ENCODE measurements at regions not wholly inside any gene's neighbourhood (a gene's known extent, or its start where the extent isn't known, plus 50 kb on each side); places are given as distances from the start of the nearest gene placed in this dataset.

- Histone ChIP-seq H3K27ac (no peak overlapping the region), H3K36me3 (ENCODE audit: low read depth) (no peaks in the 10 kb centered on the region), H3K9me3 (ENCODE audit: insufficient read depth, low read depth) (no peaks in the 10 kb centered on the region), H3K79me2 (ENCODE audit: low read depth) (peaks cover 77% of the 10 kb centered on the region), H3K4me3 (no peak overlapping the region), H3K27me3 (ENCODE audit: insufficient read depth, low read depth) (no peaks in the 10 kb centered on the region), H3K4me1 (replicated peaks; ENCODE audit: insufficient read depth) (no peaks in the 10 kb centered on the region), H4K20me1 (ENCODE audit: insufficient read depth) (peaks cover 24% of the 10 kb centered on the region), H3F3A (ENCODE audit: insufficient read depth, low read depth) (peaks cover 10% of the 10 kb centered on the region; the same call in 1 of the 2 replicates), H2AFZ (no peak overlapping the region), H3K4me2 (no peak overlapping the region), H3K9me2 (ENCODE audit: insufficient read depth) (no peaks in the 10 kb centered on the region)
- intact Hi-C loops (cut with micrococcal nuclease; ENCODE audit: unreplicated experiment): no loop called here
- CTCF ChIA-PET: no interaction called here
- no peak for DNase-seq
- no TSS peak for BruUV-seq (replicated peaks)
- POLR2A ChIA-PET (ENCODE audit: unreplicated experiment): no interaction called here
- TF ChIP-seq EZH2 (IDR thresholded peaks at IDR 0.05; ENCODE audit: low read depth) (no peak), CTCF (conservative IDR thresholded peaks at IDR 0.05) (no peak)
These were observed 61.6 kb upstream of the MAP4 start for GRCh38 chr3:48077815-48078214.

GRCh38 chr3:48070030-48070429 is 53.8 kb upstream of the MAP4 start:
- no peaks in the 10 kb centered on the region for H3K9me3 ChIP-seq (ENCODE audit: insufficient read depth, low read depth)
- no peaks in the 10 kb centered on the region for H3K36me3 ChIP-seq (ENCODE audit: low read depth)
- BruUV-seq (replicated peaks): no TSS peak

GRCh38 chr3:48069339-48069738 is 53.1 kb upstream of the MAP4 start:
- POLR2A ChIA-PET (ENCODE audit: unreplicated experiment): no interaction called here
- BruUV-seq (replicated peaks): no TSS peak
- H3K4me2 ChIP-seq: no peak overlapping the region
- H3K9me3 ChIP-seq (ENCODE audit: insufficient read depth, low read depth): no peaks in the 10 kb centered on the region
- H3K4me3 ChIP-seq: no peak overlapping the region
- CTCF ChIA-PET: no interaction called here
- no peaks in the 10 kb centered on the region for H3K27me3 ChIP-seq (ENCODE audit: insufficient read depth, low read depth)
- intact Hi-C loops (cut with micrococcal nuclease; ENCODE audit: unreplicated experiment): no loop called here
- H3K4me1 ChIP-seq (replicated peaks; ENCODE audit: insufficient read depth): peaks cover 21% of the 10 kb centered on the region
- no peak overlapping the region for H2AFZ ChIP-seq
- H3F3A ChIP-seq (ENCODE audit: insufficient read depth, low read depth): peaks cover 13% of the 10 kb centered on the region; the same call in 1 of the 2 replicates
- TF ChIP-seq CTCF (conservative IDR thresholded peaks at IDR 0.05) (no peak), EZH2 (IDR thresholded peaks at IDR 0.05; ENCODE audit: low read depth) (no peak)
- no peaks in the 10 kb centered on the region for H3K36me3 ChIP-seq (ENCODE audit: low read depth)
- H3K27ac ChIP-seq: peak overlapping the region; percentile 54
- H3K79me2 ChIP-seq (ENCODE audit: low read depth): peaks cover 81% of the 10 kb centered on the region
- peaks cover 16% of the 10 kb centered on the region for H4K20me1 ChIP-seq (ENCODE audit: insufficient read depth)
- no peak for DNase-seq
- no peaks in the 10 kb centered on the region for H3K9me2 ChIP-seq (ENCODE audit: insufficient read depth)

More at GRCh38 chr3:48070030-48070429, 53.8 kb upstream of the MAP4 start:
- Histone ChIP-seq H4K20me1 (ENCODE audit: insufficient read depth) (peaks cover 10% of the 10 kb centered on the region), H3K9me2 (ENCODE audit: insufficient read depth) (no peaks in the 10 kb centered on the region), H3K4me3 (no peak overlapping the region), H3K79me2 (ENCODE audit: low read depth) (peaks cover 79% of the 10 kb centered on the region), H3K4me2 (no peak overlapping the region), H3K4me1 (replicated peaks; ENCODE audit: insufficient read depth) (peaks cover 14% of the 10 kb centered on the region; the same call in 1 of the 2 replicates), H3K27me3 (ENCODE audit: insufficient read depth, low read depth) (no peaks in the 10 kb centered on the region), H2AFZ (no peak overlapping the region), H3K27ac (peak overlapping the region; percentile 54; the same call in 1 of the 2 replicates), H3F3A (ENCODE audit: insufficient read depth, low read depth) (peaks cover 6% of the 10 kb centered on the region; the same call in 1 of the 2 replicates)
- no peak for DNase-seq
- POLR2A ChIA-PET (ENCODE audit: unreplicated experiment): no interaction called here
- TF ChIP-seq EZH2 (IDR thresholded peaks at IDR 0.05; ENCODE audit: low read depth): no peak
- no peak for TF ChIP-seq CTCF (conservative IDR thresholded peaks at IDR 0.05)
- intact Hi-C loops (cut with micrococcal nuclease; ENCODE audit: unreplicated experiment): no loop called here
- CTCF ChIA-PET: no interaction called here
